Peyer's patch (tissue), 4 donors: ENCODE measurements at regions not wholly inside any gene's neighbourhood (a gene's known extent, or its start where the extent isn't known, plus 50 kb on each side); places are given as distances from the start of the nearest gene placed in this dataset.
"Not testable (repeated sequence)": the region's sequence is repeated elsewhere in the genome, so short reads cannot be mapped to it uniquely, and the experiment has no call there.

Experiments used
- CTCF ChIP-seq, 6 experiments: fragments of 450-650 bp in 4 of 6; fragments of 200-600 bp in 2 of 6; sonication (generic) in 1 of 6; IDR thresholded peaks; one replicate each; pipeline ENCODE4 v1.5.1; 2017 to 2019; ENCODE audit warnings: antibody characterized with exemption in 6 of 6, mild to moderate bottlenecking in 3 of 6, moderate library complexity in 1 of 6
- POLR2A ChIP-seq, 2 donors: fragments of 450-650 bp; IDR thresholded peaks; one replicate each; pipeline ENCODE4 v1.5.1; 2017; ENCODE audit warnings: antibody characterized with exemption in 2 of 2, mild to moderate bottlenecking in 2 of 2, moderate library complexity in 2 of 2

- TF ChIP-seq POLR2A, CTCF (IDR thresholded peaks at IDR 0.05): not testable (repeated sequence)
Measured at GRCh38 chr1:14361005-14361404, 237.5 kb upstream of the KAZN start.
